H9 (cell line): ENCODE measurements at regions not wholly inside any gene's neighbourhood (a gene's known extent, or its start where the extent isn't known, plus 50 kb on each side); places are given as distances from the start of the nearest gene placed in this dataset.

Source experiments
- DNase-seq: peaks from one replicate; pipeline ENCODE4 v3.0.0-alpha.2; 2017
- H2AFZ ChIP-seq: one replicate; pipeline ENCODE4 v1.6.1; 2013; ENCODE audit warnings: mild to moderate bottlenecking, low read length, control low read depth, moderate library complexity
- H2AK5ac ChIP-seq: 2 replicates; pipeline ENCODE4 v1.6.1; 2013; ENCODE audit warnings: low read length, control low read depth, mixed read lengths; ENCODE audit not compliant: insufficient read length
- H2BK120ac ChIP-seq: one replicate; pipeline ENCODE4 v1.6.1; 2013; ENCODE audit warnings: low read depth, mild to moderate bottlenecking, low read length, control low read depth, inconsistent platforms; ENCODE audit not compliant: poor library complexity, severe bottlenecking
- H2BK12ac ChIP-seq: 2 replicates; pipeline ENCODE4 v1.6.1; 2013; ENCODE audit warnings: low read length, control low read depth, mixed read lengths, low read depth; ENCODE audit not compliant: insufficient read length
- H2BK15ac ChIP-seq: 2 replicates; pipeline ENCODE4 v1.6.1; 2013; ENCODE audit warnings: low read depth, low read length, control low read depth
- H2BK20ac ChIP-seq: one replicate; pipeline ENCODE4 v1.6.1; 2013; ENCODE audit warnings: low read depth, mild to moderate bottlenecking, low read length, control low read depth, inconsistent platforms; ENCODE audit not compliant: poor library complexity, severe bottlenecking
- H2BK5ac ChIP-seq: 2 replicates; pipeline ENCODE4 v1.6.1; 2013; ENCODE audit warnings: low read length, control low read depth, mixed read lengths; ENCODE audit not compliant: insufficient read length
- H3K14ac ChIP-seq: 2 replicates; pipeline ENCODE4 v1.6.1; 2013; ENCODE audit warnings: low read length, control low read depth; ENCODE audit not compliant: insufficient read depth
- H3K18ac ChIP-seq: 2 replicates; pipeline ENCODE4 v1.6.1; 2013; ENCODE audit warnings: low read depth, mild to moderate bottlenecking, mixed read lengths, low read length, control low read depth; ENCODE audit not compliant: insufficient read length
- H3K23ac ChIP-seq: 2 replicates; pipeline ENCODE4 v1.6.1; 2013; ENCODE audit warnings: low read length, control low read depth, mixed read lengths, low read depth; ENCODE audit not compliant: insufficient read length
- H3K23me2 ChIP-seq: 2 replicates; pipeline ENCODE4 v1.6.1; 2013; ENCODE audit warnings: low read depth, mild to moderate bottlenecking, mixed read lengths, low read length, control low read depth; ENCODE audit not compliant: insufficient read length, poor library complexity, severe bottlenecking
- H3K27ac ChIP-seq: 2 replicates; pipeline ENCODE4 v1.5.1; 2013; ENCODE audit warnings: low read length, control low read depth, mixed read lengths, low read depth; ENCODE audit not compliant: insufficient read length
- H3K27me3 ChIP-seq: 2 replicates; pipeline ENCODE4 v1.6.1; 2013; ENCODE audit warnings: low read length, control low read depth, inconsistent platforms; ENCODE audit not compliant: insufficient read depth
- H3K4ac ChIP-seq: 2 replicates; pipeline ENCODE4 v1.6.1; 2013; ENCODE audit warnings: low read depth, mild to moderate bottlenecking, control low read depth, inconsistent platforms, low read length, moderate library complexity
- H3K4me1 ChIP-seq: 2 replicates; pipeline ENCODE4 v1.6.1; 2013; ENCODE audit warnings: low read length, control low read depth, inconsistent platforms; ENCODE audit not compliant: insufficient read depth
- H3K4me2 ChIP-seq: 2 replicates; pipeline ENCODE4 v1.6.1; 2013; ENCODE audit warnings: low read length, control low read depth, mixed read lengths; ENCODE audit not compliant: insufficient read length, insufficient read depth
- H3K56ac ChIP-seq: 2 replicates; pipeline ENCODE4 v1.6.1; 2013; ENCODE audit warnings: low read depth, mild to moderate bottlenecking, mixed read lengths, low read length, control low read depth; ENCODE audit not compliant: insufficient read length
- H3K79me1 ChIP-seq: 2 replicates; pipeline ENCODE4 v1.6.1; 2013; ENCODE audit warnings: low read depth, mild to moderate bottlenecking, moderate library complexity, low read length, control low read depth, inconsistent platforms; ENCODE audit not compliant: insufficient read depth, poor library complexity, severe bottlenecking
- H3K79me2 ChIP-seq: 2 replicates; pipeline ENCODE4 v1.6.1; 2013; ENCODE audit warnings: low read length, control low read depth, inconsistent platforms; ENCODE audit not compliant: insufficient read depth
- H3K9ac ChIP-seq: 2 replicates; pipeline ENCODE4 v1.6.1; 2013; ENCODE audit warnings: low read length, control low read depth, mixed read lengths; ENCODE audit not compliant: insufficient read length; ENCODE audit errors: extremely low read depth
- H3K9me3 ChIP-seq: one replicate; pipeline ENCODE4 v1.6.1; 2013; ENCODE audit warnings: low read depth, low read length, inconsistent platforms; ENCODE audit not compliant: control insufficient read depth
- H3T11ph ChIP-seq: one replicate; pipeline ENCODE4 v1.6.1; 2013; ENCODE audit warnings: mild to moderate bottlenecking, low read length, control low read depth, inconsistent platforms
- H4K20me1 ChIP-seq: one replicate; pipeline ENCODE4 v1.6.1; 2013; ENCODE audit not compliant: control insufficient read depth, insufficient read length, insufficient read depth
- H4K5ac ChIP-seq: 2 replicates; pipeline ENCODE4 v1.6.1; 2013; ENCODE audit warnings: low read depth, mild to moderate bottlenecking, mixed read lengths, low read length, control low read depth; ENCODE audit not compliant: insufficient read length
- H4K8ac ChIP-seq: replicated peaks from 2 replicates; pipeline ENCODE4 v1.6.1; 2013; ENCODE audit warnings: low read length, control low read depth, mixed read lengths, low read depth; ENCODE audit not compliant: insufficient read length
- H4K91ac ChIP-seq: 2 replicates; pipeline ENCODE4 v1.6.1; 2013; ENCODE audit warnings: low read depth, mild to moderate bottlenecking, moderate library complexity, mixed read lengths, low read length, control low read depth; ENCODE audit not compliant: insufficient read length
- H3K27ac Mint-ChIP-seq, 3 experiments: 2 replicates in 2 of 3; 3 replicates in 1 of 3; pipeline ENCODE4 v1.8.0; 2020 to 2021; ENCODE audit warnings: mixed read lengths in 3 of 3, mild to moderate bottlenecking in 1 of 3, moderate library complexity in 1 of 3
- H3K27me3 Mint-ChIP-seq: 2 replicates; pipeline ENCODE4 v1.8.0; 2021; ENCODE audit warnings: low read depth, mild to moderate bottlenecking, moderate library complexity, mixed read lengths
- H3K36me3 Mint-ChIP-seq, 3 experiments: 2 replicates in 2 of 3; 3 replicates in 1 of 3; pipeline ENCODE4 v1.8.0; 2020 to 2021; ENCODE audit warnings: low read depth in 3 of 3, mixed read lengths in 3 of 3; ENCODE audit not compliant: insufficient read depth in 1 of 3
- H3K4me1 Mint-ChIP-seq, 2 experiments: 2 replicates each; pipeline ENCODE4 v1.8.0; 2020; ENCODE audit warnings: mixed read lengths in 2 of 2
- H3K4me3 Mint-ChIP-seq, 2 experiments: 2 replicates in 1 of 2; 3 replicates in 1 of 2; pipeline ENCODE4 v1.8.0; 2020 to 2021; ENCODE audit warnings: mild to moderate bottlenecking in 2 of 2, mixed read lengths in 2 of 2, moderate library complexity in 1 of 2
- H3K9me3 Mint-ChIP-seq, 2 experiments: 2 replicates in 1 of 2; 3 replicates in 1 of 2; pipeline ENCODE4 v1.8.0; 2020; ENCODE audit warnings: mild to moderate bottlenecking in 2 of 2, mixed read lengths in 2 of 2, moderate library complexity in 1 of 2
- CTCF ChIP-seq: fragments of 200-600 bp; sonication (generic); conservative IDR thresholded peaks from 3 replicates; pipeline ENCODE4 v1.8.0; 2021; ENCODE audit warnings: antibody characterized with exemption, mild to moderate bottlenecking
- WGBS: extraction: QIAGEN DNeasy Blood & Tissue Kit; methylation state at CpG from one replicate; pipeline ENCODE4 v1.1.7; 2013; ENCODE audit warnings: missing lambda C conversion rate, low lambda C conversion rate, mixed read lengths; ENCODE audit not compliant: insufficient read length; ENCODE audit errors: extremely low coverage; 5-methylcytosine and 5-hydroxymethylcytosine counted together

- Mint-ChIP-seq H3K4me3 (no peak overlapping the region), H3K36me3 (peaks cover 0 to 7% (median 0%) of the 10 kb centered on the region in 3 experiments; a peak in 1 of 7 replicates), H3K9me3 (0 out of 5 replicates have a peak, but pooled peaks cover 0 to 2% of the 10 kb centered on the region in 2 experiments), H3K27me3 (no peaks in the 10 kb centered on the region), H3K27ac (no peak overlapping the region), H3K4me1 (no peaks in the 10 kb centered on the region; a peak in 1 of 4 replicates)
- Histone ChIP-seq H4K20me1 (no peaks in the 10 kb centered on the region), H3K27me3 (no peaks in the 10 kb centered on the region), H2BK120ac (no peak overlapping the region), H2BK12ac (no peak overlapping the region), H3K23ac (no peak overlapping the region), H3T11ph (no peak overlapping the region), H3K18ac (no peak overlapping the region), H3K4me1 (no peaks in the 10 kb centered on the region), H4K8ac (no peak overlapping the region), H3K79me2 (no peaks in the 10 kb centered on the region), H2BK5ac (no peak overlapping the region), H4K5ac (no peak overlapping the region), H2AFZ (no peak overlapping the region), H3K27ac (no peak overlapping the region), H4K91ac (no peak overlapping the region), H3K79me1 (no peaks in the 10 kb centered on the region), H3K9ac (no peak overlapping the region), H3K56ac (no peak overlapping the region), H3K4me2 (no peak overlapping the region), H3K14ac (no peak overlapping the region), H3K9me3 (no peaks in the 10 kb centered on the region), H3K23me2 (no peaks in the 10 kb centered on the region), H2BK20ac (no peak overlapping the region), H2AK5ac (no peak overlapping the region), H2BK15ac (no peak overlapping the region), H3K4ac (no peak overlapping the region)
- TF ChIP-seq CTCF: peak; percentile 43
- DNase-seq: no peak
- WGBS: no CpG with 5 or more reads among the region's 2 CpGs
Measured at GRCh38 chr9:79471580-79472543, 99.9 kb upstream of the TLE4 start.
